GM04503 (cell line): ENCODE measurements at regions not wholly inside any gene's neighbourhood (a gene's known extent, or its start where the extent isn't known, plus 50 kb on each side); places are given as distances from the start of the nearest gene placed in this dataset.

Experiments used
- DNase-seq: peaks from one replicate; pipeline ENCODE4 v3.0.0-alpha.2; 2012; ENCODE audit warnings: low read depth

DNA sequence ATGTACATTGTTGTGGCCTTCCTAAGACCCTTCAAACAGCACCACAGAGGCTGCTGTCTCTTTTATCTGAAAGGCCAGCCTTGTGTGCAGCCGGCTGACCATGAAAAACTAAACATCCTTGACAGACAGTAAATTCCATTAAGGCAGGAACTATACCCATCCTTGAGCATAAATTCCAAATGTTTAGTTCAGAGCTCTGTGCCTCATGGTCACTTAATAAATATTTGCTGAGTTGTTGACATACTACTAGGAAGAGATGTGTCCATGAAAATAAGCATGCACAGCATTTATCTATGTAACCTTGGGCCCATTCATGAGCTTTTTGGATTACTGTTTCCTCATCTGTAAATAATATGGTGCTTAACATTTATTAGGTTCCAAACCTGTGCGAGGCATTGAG is 424.8 kb downstream of the HRH4 start:
- DNase-seq, result no peak

DNA sequence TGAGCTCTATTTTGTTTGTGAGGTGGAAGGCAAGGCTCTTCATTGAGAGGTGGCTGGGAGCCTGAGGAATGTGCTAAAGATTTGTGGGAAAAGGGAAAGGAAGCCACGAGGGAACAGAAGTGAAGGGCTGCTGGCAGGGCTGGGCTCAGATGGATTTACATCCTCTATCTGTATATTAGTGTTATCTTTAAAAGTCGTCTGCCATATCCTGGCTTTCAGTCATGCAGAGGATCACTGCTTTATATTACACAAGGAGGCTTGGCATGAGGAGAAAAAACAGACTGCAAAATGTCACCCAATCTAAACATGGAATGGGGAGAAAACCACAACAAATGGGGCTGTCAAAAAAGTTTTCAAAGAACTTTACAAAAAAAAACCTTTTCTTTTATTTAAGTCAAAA is 434.4 kb downstream of the HRH4 start:
- no peak for DNase-seq

DNA sequence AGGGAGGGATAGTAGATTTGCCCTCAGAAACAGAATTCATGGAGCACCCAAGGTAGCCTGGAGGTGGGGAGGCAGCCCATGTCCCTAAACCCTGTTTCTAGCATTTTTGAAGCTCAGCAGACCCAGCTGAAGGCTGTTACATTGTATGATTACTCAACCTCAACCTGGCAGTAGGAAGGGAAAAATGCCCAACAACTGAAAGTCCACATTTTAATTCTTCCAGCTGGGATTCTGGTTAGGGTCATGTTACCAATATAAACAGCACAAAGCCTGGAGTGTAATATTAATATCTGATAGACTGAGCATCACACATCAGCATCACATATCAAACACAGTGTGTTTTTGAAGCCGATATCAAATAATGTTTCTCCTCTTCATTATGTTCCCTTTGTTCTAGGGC is 437.0 kb downstream of the HRH4 start:
- DNase-seq, result no peak

DNA sequence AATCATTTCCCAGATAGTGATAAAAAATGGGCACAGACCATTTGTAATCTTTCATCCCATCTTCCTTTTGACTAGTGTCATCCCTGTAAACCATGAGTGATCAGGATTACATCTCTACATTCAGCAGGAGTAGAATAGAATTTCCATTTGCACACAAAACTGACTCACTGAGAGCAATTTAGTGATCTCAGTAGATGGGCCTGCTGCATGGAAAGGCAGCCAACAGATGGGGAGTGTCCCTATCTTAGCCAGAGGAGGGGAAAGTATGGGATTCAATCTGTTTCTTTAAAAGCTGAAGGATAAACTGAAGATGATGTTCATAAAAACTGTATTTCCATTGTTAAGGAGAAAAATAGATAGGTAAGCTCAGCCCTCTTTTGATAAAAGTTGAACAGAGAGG is 441.7 kb downstream of the ZNF521 start:
- peak; percentile 40 for DNase-seq

DNA sequence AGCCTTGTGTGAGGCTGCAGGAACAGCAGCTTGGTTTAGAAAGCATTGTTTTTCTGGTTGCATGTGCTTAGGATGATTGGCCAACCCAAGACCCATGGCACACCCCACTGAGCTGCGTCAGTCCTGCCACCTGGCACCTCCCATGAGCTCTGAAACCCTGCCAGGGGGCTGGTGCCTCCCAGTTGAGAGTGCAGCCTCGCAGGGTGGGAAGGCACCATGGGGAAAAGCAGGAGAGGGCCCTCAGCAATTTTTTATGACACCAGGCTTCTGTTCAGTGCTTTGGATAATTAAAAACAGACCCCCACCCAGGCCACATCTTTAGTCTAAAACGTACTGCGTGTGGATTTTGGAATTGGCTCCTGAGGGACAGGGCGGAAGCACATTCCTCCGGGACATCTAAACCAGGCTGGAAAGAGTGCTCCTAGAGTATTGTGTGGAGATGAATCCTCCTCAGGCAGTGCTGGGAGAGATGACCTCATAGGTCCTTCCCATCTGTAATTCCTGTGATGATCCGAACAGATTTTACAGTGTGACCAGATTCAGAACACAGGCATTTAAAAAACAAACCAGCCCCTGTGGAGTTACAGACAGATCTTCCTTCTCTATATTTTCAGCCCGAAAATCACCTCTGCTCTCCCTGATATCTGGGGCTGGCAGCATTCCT is 438.3 kb downstream of the ZNF521 start:
- DNase-seq, result peak; percentile 34

DNA sequence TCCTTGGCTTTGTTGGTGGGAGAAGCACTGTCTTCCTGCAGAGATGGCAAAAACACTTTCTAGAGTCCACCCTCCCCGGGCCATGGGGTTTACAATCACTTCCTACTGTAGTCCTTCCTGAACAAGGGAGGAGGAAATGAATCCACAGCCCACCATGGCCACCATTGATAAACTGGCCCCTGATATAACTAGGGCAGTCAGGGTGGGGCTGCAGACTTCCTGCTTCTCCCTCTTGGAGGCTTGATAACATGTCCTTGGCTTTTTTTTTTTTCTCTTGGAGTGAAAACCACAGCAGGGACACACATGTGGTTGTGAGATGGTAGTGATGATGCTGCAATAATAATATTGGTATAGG is 437.8 kb downstream of the ZNF521 start:
- DNase-seq, result no peak

DNA sequence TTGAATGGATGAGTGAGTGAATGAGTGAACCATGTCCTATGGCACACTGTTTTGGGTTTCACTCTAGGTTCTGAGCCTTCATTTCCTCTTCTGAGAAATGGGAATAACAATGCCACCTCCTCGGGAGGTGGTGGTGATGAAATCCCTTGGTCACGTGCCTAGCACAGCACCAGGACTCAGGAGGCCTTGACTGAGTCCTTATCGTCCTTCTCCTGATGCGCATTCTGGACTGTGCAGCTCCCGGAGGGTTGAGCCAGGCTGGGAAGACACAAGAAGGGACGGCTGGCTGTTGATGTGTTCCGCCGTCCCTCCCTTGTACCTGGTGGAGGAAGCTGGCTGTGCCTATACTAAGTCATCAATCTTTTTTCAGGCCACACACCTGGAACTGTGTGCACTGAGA is 437.3 kb downstream of the ZNF521 start:
- no peak for DNase-seq

DNA sequence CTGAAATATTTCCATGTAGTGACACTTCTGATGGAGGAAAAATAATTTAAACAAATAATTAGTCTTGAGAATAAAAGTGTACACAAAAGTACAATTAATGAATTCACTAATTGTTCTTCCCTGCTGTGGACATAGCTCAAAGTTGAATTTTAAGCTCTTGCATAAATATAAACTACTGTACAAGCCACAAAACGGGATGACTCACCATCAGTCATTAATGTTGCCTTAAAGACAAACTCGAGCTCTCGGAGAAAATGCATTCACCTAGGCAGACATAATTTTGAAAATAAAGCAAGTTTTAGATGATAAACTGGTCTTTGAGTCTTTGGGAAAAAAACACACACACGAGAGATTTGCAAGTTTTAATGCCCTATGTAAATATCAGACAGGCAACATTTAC is 436.4 kb downstream of the ZNF521 start:
- no peak for DNase-seq

DNA sequence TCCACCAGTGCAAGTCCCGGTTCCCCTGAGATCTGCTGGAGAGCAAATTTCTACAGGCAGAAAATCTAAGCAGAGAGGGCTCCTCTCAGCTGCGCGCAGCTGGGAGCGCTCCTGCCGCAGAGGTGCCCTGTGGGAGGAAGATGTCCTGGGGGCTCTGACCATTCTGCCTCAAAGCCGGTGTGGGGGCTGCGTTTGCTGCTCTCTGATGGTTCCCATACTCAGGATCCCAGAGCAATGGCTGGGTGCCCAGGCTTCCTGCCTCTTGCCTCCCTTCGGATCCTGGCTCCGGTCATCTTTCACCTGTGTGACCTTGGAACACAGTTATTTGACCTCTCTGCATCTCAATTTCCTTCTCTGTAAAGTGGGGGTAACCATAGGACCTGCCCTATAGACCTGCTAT is 434.2 kb downstream of the ZNF521 start:
- no peak for DNase-seq

DNA sequence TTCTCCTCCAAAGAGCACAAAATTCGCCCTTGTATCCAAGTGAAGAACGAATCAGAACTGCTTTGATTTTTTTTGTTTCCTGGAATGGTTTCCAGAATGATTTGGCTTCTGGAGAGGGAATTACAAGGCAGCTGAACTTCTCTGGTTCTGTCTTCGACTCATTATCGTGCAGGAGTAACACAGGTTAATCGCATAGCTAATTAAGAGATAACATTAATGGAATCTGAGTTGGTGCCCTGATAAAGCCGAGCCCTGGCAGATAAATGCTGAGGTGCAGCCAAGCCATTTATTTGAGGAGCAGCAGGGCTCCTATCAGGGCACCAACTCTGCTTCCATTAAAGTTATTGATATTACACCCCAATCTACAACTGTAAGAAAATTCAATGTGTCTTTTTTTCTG is 433.7 kb downstream of the ZNF521 start:
- no peak for DNase-seq

DNA sequence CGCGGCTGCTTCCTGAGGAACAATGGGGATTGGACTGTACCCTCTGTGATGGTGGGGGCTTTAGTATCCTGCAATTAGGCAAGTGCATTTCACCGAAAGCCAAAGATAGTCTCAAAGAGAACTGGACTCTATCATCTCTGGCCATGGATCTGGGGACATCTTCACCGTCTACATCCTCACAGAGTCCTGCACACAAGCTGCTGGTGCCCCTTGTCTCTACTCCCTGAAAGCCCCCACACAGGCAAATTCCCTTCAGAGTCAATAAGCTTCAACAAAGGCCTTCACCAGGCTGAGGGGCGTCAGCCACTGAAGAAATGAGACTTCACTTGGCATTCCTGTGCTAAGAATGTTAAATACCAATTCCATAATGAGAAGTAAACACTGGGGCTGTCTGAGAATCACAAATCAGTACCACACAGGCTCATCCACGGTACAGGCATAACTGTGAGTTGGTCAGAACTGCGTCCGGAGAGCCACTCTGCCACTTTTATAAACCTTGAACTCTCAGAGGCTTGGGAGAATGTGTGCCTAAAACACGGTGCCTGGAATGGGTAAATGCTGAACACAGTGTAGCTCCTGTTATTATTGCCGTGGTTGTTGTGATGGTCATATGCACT is 432.7 kb downstream of the ZNF521 start:
- DNase-seq, result no peak

DNA sequence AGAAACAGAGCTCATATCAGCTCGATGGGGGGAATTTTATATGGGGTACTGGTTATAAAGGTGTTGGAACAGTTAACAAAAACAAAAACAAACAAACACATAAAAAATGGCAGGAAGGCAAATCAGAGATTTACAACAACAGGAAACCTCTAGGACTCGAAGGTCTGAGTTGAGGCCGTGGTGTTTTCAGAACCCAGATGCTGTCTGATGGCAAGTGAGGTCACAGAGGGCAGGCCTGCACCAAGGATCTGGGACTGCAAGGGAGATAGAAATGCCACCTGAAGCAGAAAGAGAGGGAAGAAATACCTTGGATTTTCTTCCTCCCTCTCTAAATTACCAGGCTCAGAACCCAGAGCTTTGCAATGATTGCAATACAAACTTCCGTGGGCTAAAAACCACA is 429.5 kb downstream of the ZNF521 start:
- DNase-seq, result no peak

DNA sequence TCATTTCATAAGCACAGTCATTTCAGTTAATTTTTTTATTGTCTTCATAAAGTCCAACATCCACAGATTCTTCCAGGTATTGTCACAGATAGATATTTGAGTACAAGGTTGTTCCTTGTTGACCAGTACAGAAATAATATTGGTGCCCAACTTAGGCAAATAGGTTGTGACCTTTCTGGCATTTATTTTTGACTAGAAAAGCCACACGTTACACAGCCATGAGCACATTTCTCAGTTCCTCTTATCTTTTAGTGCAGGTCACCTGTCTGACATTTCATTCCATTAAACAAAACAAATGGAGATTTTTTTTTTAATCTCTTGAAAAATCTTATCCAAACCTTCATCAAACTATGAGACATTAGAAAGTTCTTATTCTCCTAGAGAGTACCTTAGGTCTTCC is 428.8 kb downstream of the ZNF521 start:
- no peak for DNase-seq

DNA sequence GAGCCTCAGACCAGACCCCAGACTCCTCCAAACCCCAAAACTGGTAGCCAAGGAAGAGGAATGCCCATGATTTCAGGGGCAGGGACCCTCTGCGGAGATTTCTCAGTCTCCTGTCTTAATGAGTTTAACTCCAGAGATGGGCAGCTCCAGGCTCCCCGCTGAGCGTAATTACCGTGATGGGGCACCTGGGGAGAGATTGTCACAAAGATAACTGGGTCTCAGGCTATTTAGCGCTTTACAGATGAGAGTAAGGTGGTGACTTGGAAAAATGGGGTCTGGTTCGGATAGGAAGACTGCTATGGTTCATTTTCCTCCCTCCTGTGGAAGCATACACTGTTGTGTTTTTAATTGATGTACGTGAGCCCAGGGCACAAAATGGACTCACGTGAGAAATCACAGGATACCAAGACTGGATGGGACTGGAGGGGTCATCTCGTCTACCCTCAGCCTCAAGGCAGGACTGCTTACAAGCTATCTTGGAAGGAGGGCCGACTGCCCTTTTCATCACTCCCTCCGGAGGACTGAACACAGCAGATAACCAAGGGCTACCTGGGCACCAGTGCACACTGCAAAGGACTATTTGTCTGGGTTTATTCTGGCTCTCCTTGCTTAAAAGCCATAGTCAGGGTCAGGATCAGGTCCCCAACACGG is 427.8 kb downstream of the ZNF521 start:
- no peak for DNase-seq

DNA sequence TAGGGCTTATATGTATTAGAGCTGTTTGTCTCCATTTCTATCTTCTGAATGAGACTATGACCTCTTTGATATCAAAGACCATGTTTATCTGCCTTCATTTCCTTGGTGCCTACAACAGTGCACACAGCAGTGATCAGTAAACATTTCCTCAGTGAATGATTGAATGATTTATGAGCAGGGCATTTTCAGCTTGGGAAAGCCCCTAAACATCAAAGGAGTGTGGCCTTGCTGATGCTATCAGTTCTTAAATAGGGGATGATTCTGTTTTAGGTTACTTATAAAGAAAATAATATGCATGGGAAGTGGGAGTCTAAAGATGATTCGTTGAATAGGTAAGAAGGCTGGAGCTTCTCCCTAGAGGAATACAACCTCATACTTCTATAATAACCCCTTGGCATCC is 425.3 kb downstream of the ZNF521 start:
- DNase-seq, result no peak

DNA sequence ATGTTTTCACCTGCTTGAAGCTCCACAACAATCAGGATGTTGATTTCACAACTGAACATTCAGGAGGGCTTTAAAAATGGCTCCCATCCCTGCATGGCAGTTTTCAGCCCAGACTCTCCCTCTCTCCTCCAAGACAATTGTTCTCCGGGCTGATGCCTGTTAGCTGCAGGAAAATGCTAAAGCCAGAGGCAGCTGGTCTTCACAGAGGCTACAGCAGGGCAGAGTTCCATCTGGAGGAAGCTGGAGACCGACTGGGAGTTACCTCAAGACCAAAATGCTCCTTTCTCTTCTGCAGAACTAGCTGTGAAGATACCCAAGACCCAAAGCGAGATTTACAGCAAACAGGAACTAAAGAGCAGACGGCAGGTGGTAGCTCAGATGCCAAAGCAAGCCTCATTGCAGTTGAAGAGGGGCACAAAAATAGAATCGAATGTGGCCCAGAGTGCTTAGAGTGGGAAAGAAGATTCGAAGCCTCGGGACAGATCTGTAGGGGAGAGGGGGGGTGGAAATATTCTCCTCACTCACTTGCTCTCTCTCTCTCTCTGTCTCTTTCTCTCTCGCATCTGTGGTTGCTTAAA is 423.6 kb downstream of the ZNF521 start:
- no peak for DNase-seq

DNA sequence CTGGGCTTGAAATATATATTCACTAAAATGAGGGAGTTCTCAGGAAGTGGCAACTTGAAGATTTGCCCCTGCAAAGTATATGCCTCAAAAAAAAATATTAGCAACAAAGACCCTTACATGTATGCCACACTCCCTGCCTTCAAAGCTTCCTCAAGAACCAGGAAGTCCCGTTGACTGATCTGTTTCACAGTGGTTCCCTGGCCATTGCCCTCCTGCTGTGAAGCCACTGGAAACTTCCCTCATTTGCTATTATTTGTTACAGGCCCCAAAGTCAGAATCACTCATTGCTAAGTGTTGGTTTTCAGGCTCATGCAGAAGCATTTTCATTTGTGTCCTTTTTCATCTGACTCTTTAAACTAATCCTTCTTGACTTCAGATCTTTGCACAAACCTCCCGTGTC is 421.5 kb downstream of the ZNF521 start:
- DNase-seq, result no peak

DNA sequence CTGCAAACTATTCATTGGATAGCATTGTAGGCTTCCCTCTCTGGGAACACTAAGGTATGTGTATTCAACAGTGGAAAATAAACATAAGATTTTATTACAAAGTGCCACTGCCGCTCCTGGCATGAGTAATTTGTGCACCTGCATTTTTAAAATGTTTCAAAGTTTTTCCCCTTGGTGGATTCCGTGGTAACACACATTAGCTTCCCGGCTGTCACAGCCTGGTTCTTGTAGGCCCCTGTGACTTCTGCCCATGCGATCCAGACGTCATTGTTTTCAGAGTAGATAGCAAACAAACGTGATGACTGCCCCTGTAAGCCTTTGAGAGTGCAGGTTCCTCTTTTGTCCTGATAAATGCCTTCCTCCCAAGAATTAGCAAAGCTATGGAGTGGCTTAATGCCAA is 421.0 kb downstream of the ZNF521 start:
- DNase-seq, result no peak

DNA sequence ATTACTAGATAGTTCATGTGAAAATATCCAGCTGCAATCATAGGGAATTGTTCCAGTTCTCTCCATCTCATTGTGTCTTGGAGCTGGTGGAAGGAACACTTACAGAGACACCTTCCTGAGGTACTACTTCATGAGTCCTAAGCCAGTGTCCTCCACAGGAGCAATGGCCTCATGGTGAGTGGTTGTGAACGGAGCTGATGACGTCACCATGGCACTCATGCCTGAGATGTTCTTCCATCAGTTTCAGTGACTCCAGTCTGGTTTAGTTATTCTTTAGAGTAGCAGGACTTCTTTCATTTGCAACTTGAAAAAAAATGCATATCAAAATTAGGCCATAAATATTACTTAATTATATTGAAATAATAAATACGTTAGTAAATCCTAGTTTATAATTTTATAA is 418.6 kb downstream of the ZNF521 start:
- no peak for DNase-seq

DNA sequence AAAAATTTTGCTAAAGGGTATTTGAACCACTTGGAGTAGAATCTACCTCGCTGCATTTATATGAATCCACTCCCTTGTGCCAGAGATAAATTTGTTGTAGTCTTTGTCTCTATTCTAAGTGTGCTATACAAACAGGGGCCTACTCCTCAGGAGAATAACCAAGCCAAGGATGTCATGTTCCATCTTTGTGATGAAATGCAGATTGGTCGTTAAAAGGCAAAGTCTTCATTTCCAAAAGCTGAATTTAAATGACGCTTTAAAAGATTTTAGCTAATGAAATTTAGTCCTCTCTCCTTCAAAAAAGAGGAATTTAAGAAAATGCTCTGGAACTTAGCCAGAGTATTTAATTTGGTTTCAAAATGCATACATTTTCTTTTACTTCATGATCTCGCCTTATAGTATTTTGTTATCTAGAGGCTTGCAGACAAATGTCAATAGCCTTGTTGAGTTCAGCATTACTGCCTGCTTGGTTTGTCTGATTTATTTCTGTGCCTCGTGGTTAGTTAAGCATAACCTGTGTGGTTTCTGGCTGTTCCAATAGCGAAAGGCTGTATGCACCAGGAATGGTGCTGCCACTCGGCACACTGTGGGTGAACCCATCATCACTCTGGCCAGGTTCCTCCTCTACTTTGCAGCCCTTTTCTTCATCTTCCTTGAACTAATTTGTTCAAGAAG is 417.6 kb downstream of the ZNF521 start:
- no peak for DNase-seq

DNA sequence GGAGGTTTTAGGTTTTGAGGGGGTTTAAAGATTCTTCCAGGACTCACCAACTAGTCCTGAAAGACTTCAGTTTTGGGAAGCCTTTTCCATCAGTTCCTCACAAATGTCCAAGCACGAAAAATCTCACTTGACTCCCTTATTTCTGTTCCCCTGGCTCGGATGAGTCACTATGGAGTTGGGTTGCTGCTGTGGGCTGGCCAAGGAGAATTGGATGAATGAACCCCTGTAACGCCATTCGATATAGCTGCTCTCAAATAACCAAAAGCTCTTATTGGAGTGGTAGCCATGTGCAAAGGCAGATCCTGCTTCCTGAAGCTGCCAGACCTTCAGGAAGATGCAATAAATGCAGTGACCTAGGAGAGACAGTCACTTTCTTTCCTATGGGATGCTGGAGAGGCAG is 417.0 kb downstream of the ZNF521 start:
- no peak for DNase-seq

DNA sequence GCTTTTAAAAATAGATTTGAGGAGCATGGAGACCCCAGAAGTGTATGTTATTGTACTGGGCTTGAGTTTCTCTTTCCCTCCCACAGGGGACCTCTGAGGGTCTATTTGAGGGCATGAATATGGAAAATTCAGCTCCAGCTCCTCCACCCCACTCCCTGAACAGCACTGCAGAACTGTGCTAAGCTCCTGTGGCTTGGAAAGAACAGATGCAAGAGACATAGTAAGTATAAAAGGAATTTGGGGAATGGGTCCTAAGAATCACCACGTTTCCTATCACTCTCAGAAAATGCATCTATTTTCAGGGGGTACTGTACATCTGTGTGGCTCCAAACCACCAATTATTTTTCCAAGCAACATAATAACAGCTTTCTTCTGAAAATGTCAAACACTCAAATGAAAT is 416.1 kb downstream of the ZNF521 start:
- no peak for DNase-seq

DNA sequence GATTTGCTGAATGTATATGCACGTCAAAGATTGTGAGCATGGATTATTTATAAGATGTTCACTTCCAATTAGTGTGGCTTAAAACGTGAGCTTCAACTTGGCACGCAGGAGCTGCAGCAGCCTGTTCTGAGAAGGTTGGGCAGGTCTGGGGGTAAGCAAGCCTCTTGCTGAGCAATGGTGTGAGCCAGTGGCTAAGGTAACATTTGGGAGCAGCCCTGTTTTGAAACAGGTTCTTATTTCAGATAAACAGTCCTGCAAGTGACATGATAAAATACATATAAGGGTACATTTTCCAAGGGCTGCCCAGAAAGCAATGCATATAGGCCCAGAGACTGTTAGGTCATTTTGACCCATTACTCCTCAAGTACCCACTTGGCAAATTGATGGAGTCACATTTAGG is 415.3 kb downstream of the ZNF521 start:
- no peak for DNase-seq
